CD4-positive, alpha-beta T cell (primary cell): ENCODE measurements at regions not wholly inside any gene's neighbourhood (a gene's known extent, or its start where the extent isn't known, plus 50 kb on each side); places are given as distances from the start of the nearest gene placed in this dataset.

Experiments used
- ATAC-seq: fragments of 200-7000 bp; cut with Tn5 transposase; one replicate; pipeline ENCODE4 v1.10.0; 2022; ENCODE audit warnings: mild to moderate bottlenecking; ENCODE audit not compliant: poor library complexity
- CTCF ChIA-PET: fragments of 350-600 bp; sonication (Branson Sonifier 250); formaldehyde crosslinking; loops from one replicate; lab custom pipeline; 2021; ENCODE audit warnings: antibody characterized with exemption, inconsistent platforms; lab: Charles Lee
- POLR2A ChIA-PET: fragments of 350-600 bp; sonication (Branson Sonifier 250); formaldehyde crosslinking; loops from one replicate; lab custom pipeline; 2021; ENCODE audit warnings: antibody characterized with exemption, inconsistent platforms; lab: Charles Lee
- DNase-seq, 14 experiments: peaks; one replicate each; pipeline ENCODE4 v3.0.0-alpha.2; 2013 to 2020; ENCODE audit warnings: mixed read lengths in 2 of 14
- H3K27ac ChIP-seq, 2 donors: one replicate each; pipeline versions ENCODE4 v1.5.1 to v1.7.0; 2013; ENCODE audit warnings: low read length in 2 of 2, low read depth in 1 of 2, mild to moderate bottlenecking in 1 of 2
- H3K27me3 ChIP-seq, 2 experiments: 1 replicate in 1 of 2; 2 replicates in 1 of 2; pipeline versions ENCODE4 v1.6.1 to v1.7.0; 2013; ENCODE audit warnings: low read length in 2 of 2, control low read depth in 1 of 2, mild to moderate bottlenecking in 1 of 2, moderate library complexity in 1 of 2; ENCODE audit not compliant: insufficient read depth in 2 of 2, control insufficient read depth in 1 of 2
- H3K36me3 ChIP-seq: one replicate; pipeline ENCODE4 v1.6.1; 2013; ENCODE audit warnings: low read length, control low read depth; ENCODE audit not compliant: insufficient read depth
- H3K4me1 ChIP-seq: one replicate; pipeline ENCODE4 v1.6.1; 2013; ENCODE audit warnings: low read length, control low read depth; ENCODE audit not compliant: insufficient read depth
- H3K4me3 ChIP-seq: one replicate; pipeline ENCODE4 v1.5.1; 2013; ENCODE audit warnings: mild to moderate bottlenecking, low read length, moderate library complexity
- H3K9me3 ChIP-seq, 2 experiments: 1 replicate in 1 of 2; 2 replicates in 1 of 2; pipeline versions ENCODE4 v1.6.1 to v1.7.0; 2013; ENCODE audit warnings: low read length in 2 of 2, mild to moderate bottlenecking in 2 of 2, control low read depth in 1 of 2, moderate library complexity in 1 of 2; ENCODE audit not compliant: control insufficient read depth in 1 of 2, insufficient read depth in 1 of 2
- H3K27ac Mint-ChIP-seq: one replicate; pipeline ENCODE4 v1.8.0; 2020; ENCODE audit warnings: mixed read lengths
- H3K27me3 Mint-ChIP-seq: one replicate; pipeline ENCODE4 v1.8.0; 2021; ENCODE audit warnings: mixed read lengths
- H3K36me3 Mint-ChIP-seq: one replicate; pipeline ENCODE4 v1.8.0; 2021; ENCODE audit warnings: low read depth, mixed read lengths
- H3K4me1 Mint-ChIP-seq: one replicate; pipeline ENCODE4 v1.8.0; 2021; ENCODE audit warnings: low read depth, mixed read lengths
- H3K4me3 Mint-ChIP-seq: one replicate; pipeline ENCODE4 v1.8.0; 2020; ENCODE audit warnings: mild to moderate bottlenecking, mixed read lengths
- H3K9me3 Mint-ChIP-seq: one replicate; pipeline ENCODE4 v1.8.0; 2020; ENCODE audit warnings: mixed read lengths
- CTCF ChIP-seq: fragments of 200-600 bp; IDR thresholded peaks from one replicate; pipeline ENCODE4 v1.8.0; 2022; ENCODE audit warnings: antibody characterized with exemption, mild to moderate bottlenecking
- intact Hi-C, 2 experiments: fragments of 100-400 bp; cut with DNase I in 1 of 2; cut with micrococcal nuclease in 1 of 2; formaldehyde crosslinking; loops; one replicate each; pipeline versions ENCODE4 v1.15.1 to v1.9.0; 2023 to 2025; cut with DNase I, micrococcal nuclease

GRCh38 chr11:38498721-38499120, 1900.7 kb upstream of the RAG2 start:
- POLR2A ChIA-PET = no interaction called here
- TF ChIP-seq CTCF = no peak
- intact Hi-C loops = no loop called here
- no peaks in the 10 kb centered on the region for H3K36me3 ChIP-seq
- no peak for ATAC-seq
- Mint-ChIP-seq H3K36me3 (no peaks in the 10 kb centered on the region), H3K4me1 (no peaks in the 10 kb centered on the region), H3K4me3 (no peak overlapping the region), H3K27me3 (no peaks in the 10 kb centered on the region), H3K27ac (no peak overlapping the region), H3K9me3 (peaks cover 9% of the 10 kb centered on the region)
- no peak overlapping the region for H3K27ac ChIP-seq
- H3K27me3 ChIP-seq = no peaks in the 10 kb centered on the region
- H3K4me1 ChIP-seq = no peaks in the 10 kb centered on the region
- peaks cover 0 to 10% of the 10 kb centered on the region in 2 experiments for H3K9me3 ChIP-seq
- CTCF ChIA-PET = no interaction called here
- DNase-seq = no peak
- H3K4me3 ChIP-seq = no peak overlapping the region

- Histone ChIP-seq H3K4me1 (no peaks in the 10 kb centered on the region), H3K9me3 (peaks cover 0 to 5% of the 10 kb centered on the region in 2 experiments), H3K36me3 (no peaks in the 10 kb centered on the region), H3K4me3 (no peak overlapping the region), H3K27me3 (no peaks in the 10 kb centered on the region), H3K27ac (no peak overlapping the region)
- ATAC-seq = no peak
- no peak for TF ChIP-seq CTCF
- POLR2A ChIA-PET = interaction anchor here (0.7 kb wide), 1 partner anchor 1018 kb away, joined by 3 read pairs; no protein-coding TSS in a partner anchor
- H3K36me3 Mint-ChIP-seq = no peaks in the 10 kb centered on the region
- intact Hi-C loops = no loop called here
- H3K27me3 Mint-ChIP-seq = no peaks in the 10 kb centered on the region
- no peak overlapping the region for H3K27ac Mint-ChIP-seq
- H3K4me3 Mint-ChIP-seq = no peak overlapping the region
- peaks cover 26% of the 10 kb centered on the region for H3K9me3 Mint-ChIP-seq
- no peaks in the 10 kb centered on the region for H3K4me1 Mint-ChIP-seq
- CTCF ChIA-PET = no interaction called here
- no peak for DNase-seq
Observed at GRCh38 chr11:38491986-38492385, 1894.0 kb upstream of the RAG2 start.

DNA sequence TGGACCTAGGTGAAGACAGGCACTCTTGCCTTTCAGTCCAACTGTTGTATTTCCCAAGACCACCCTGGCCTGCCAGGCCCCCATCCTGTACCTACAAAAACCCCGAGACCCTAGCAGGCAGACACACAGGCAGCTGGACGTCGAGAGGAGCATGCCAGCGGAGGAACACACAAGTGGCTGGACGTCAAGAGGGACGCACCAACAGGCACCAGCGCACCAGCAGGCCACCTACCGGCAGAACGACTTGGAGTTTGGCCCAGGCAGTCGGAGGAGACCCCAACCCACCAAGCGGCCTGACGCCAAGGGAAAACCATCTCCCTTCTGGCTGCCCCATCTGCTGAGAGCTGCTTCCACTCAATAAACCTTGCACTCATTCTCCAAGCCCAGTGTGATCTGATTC, 1883.4 kb upstream of the RAG2 start:
- DNase-seq (no peak), ATAC-seq (no peak)
- no peak overlapping the region for H3K4me3 Mint-ChIP-seq
- ChIA-PET POLR2A (no interaction called here), CTCF (no interaction called here)
- peaks cover 6% of the 10 kb centered on the region for H3K9me3 Mint-ChIP-seq
- H3K27me3 Mint-ChIP-seq = no peaks in the 10 kb centered on the region
- no peak for TF ChIP-seq CTCF
- Histone ChIP-seq H3K36me3 (no peaks in the 10 kb centered on the region), H3K4me1 (no peaks in the 10 kb centered on the region), H3K9me3 (peaks cover 0 to 8% of the 10 kb centered on the region in 2 experiments), H3K27me3 (no peaks in the 10 kb centered on the region), H3K4me3 (no peak overlapping the region), H3K27ac (no peak overlapping the region)
- no peaks in the 10 kb centered on the region for H3K4me1 Mint-ChIP-seq
- no peaks in the 10 kb centered on the region for H3K36me3 Mint-ChIP-seq
- intact Hi-C loops = no loop called here
- H3K27ac Mint-ChIP-seq = no peak overlapping the region
